CD4-positive, CD25-positive, alpha-beta regulatory T cell (primary cell): ENCODE measurements at regions not wholly inside any gene's neighbourhood (a gene's known extent, or its start where the extent isn't known, plus 50 kb on each side); places are given as distances from the start of the nearest gene placed in this dataset.
A peak's percentile ranks its signal among the peaks of the same experiment; 100 is the strongest.
"Not testable (repeated sequence)": the region's sequence is repeated elsewhere in the genome, so short reads cannot be mapped to it uniquely, and the experiment has no call there.

Experiments
- ATAC-seq, 2 donors: fragments of 150-1000 bp; cut with Tn5 transposase; one replicate each; pipeline ENCODE4 v1.10.0; 2021; ENCODE audit warnings: low read depth in 2 of 2, moderate number of reproducible peaks in 2 of 2, moderate library complexity in 1 of 2
- DNase-seq, 3 donors: peaks; one replicate each; pipeline versions ENCODE4 v3.0.0 to v3.0.0-alpha.2; 2012 to 2022; ENCODE audit warnings: mixed read lengths in 1 of 3
- H3K27ac ChIP-seq: one replicate; pipeline ENCODE4 v1.7.0; 2013; ENCODE audit warnings: mild to moderate bottlenecking, low read length; ENCODE audit not compliant: insufficient read depth, poor library complexity, severe bottlenecking
- H3K27me3 ChIP-seq: one replicate; pipeline ENCODE4 v1.7.0; 2013; ENCODE audit warnings: low read length; ENCODE audit not compliant: control insufficient read depth, insufficient read depth
- H3K36me3 ChIP-seq: one replicate; pipeline ENCODE4 v1.7.0; 2013; ENCODE audit warnings: mild to moderate bottlenecking, low read length, moderate library complexity; ENCODE audit not compliant: control insufficient read depth, insufficient read depth
- H3K4me1 ChIP-seq: 2 replicates; pipeline ENCODE4 v1.7.0; 2013; ENCODE audit warnings: mild to moderate bottlenecking, low read length; ENCODE audit not compliant: insufficient read depth, control insufficient read depth, poor library complexity, severe bottlenecking
- H3K4me3 ChIP-seq: one replicate; pipeline ENCODE4 v1.7.0; 2013; ENCODE audit warnings: low read depth, mild to moderate bottlenecking, low read length, moderate library complexity
- H3K9me3 ChIP-seq, 2 experiments: 1 replicate in 1 of 2; 2 replicates in 1 of 2; pipeline ENCODE4 v1.7.0; 2013; ENCODE audit warnings: low read length in 2 of 2, mild to moderate bottlenecking in 1 of 2, moderate library complexity in 1 of 2; ENCODE audit not compliant: control insufficient read depth in 2 of 2
- H3K27ac Mint-ChIP-seq, 3 donors: one replicate each; pipeline ENCODE4 v1.8.0; 2020 to 2022; ENCODE audit warnings: mild to moderate bottlenecking in 3 of 3, mixed read lengths in 3 of 3, moderate library complexity in 2 of 3
- H3K27me3 Mint-ChIP-seq: one replicate; pipeline ENCODE4 v1.8.0; 2022; ENCODE audit warnings: mild to moderate bottlenecking, mixed read lengths
- H3K36me3 Mint-ChIP-seq: one replicate; pipeline ENCODE4 v1.8.0; 2020; ENCODE audit warnings: mixed read lengths
- H3K4me1 Mint-ChIP-seq, 4 donors: one replicate each; pipeline ENCODE4 v1.8.0; 2020 to 2022; ENCODE audit warnings: mixed read lengths in 4 of 4, mild to moderate bottlenecking in 1 of 4
- H3K4me3 Mint-ChIP-seq, 4 donors: one replicate each; pipeline ENCODE4 v1.8.0; 2020 to 2022; ENCODE audit warnings: mild to moderate bottlenecking in 4 of 4, mixed read lengths in 4 of 4, moderate library complexity in 3 of 4
- H3K9me3 Mint-ChIP-seq, 7 donors: one replicate each; pipeline ENCODE4 v1.8.0; 2020 to 2022; ENCODE audit warnings: mixed read lengths in 7 of 7, mild to moderate bottlenecking in 3 of 7, moderate library complexity in 2 of 7

DNA sequence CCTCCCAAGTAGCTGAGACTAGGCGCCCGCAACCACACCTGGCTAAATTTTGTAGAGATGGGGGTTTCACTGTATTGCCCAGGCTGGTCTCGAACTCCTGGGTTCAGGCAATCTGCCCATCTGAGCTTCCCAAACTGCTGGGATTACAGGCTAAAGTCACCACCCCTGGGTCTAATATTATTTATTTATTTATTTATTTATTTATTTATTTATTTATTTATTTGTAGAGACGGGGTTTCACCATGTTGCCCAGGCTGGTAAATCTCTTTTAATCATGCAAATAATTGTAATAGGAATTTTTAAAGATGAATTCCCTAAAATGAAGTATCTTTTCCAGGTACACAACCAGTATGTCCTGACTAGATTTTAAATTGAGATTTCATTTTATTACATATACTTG, 761.8 kb downstream of the TRAM1L1 start:
- Histone ChIP-seq H3K36me3 (no peaks in the 10 kb centered on the region), H3K27me3 (no peaks in the 10 kb centered on the region)
- no peaks in the 10 kb centered on the region for H3K27me3 Mint-ChIP-seq

DNA sequence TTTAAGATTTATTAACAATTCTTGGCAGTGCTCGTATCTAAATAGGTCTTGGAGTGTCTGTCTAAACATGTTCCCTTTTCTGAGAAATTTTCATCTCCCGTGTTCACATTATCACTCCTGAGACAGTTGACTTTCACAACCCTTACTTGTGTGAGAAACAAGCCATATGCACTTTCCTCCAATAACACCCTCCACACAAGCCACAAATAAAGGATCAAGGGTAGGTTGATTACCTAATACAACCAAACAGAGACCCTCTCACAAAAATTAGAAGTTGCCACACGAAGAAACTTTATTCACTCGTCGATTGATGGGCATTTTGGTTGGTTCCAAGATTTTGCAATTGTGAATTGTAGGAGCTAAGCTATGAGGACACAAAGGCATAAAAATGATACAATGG, 763.9 kb downstream of the TRAM1L1 start:
- Histone ChIP-seq H3K9me3 (no peaks in the 10 kb centered on the region), H3K4me1 (no peaks in the 10 kb centered on the region), H3K27ac (no peak overlapping the region), H3K36me3 (no peaks in the 10 kb centered on the region), H3K27me3 (no peaks in the 10 kb centered on the region), H3K4me3 (no peak overlapping the region)
- Mint-ChIP-seq H3K4me1 (no peaks in the 10 kb centered on the region), H3K9me3 (peaks cover 0 to 5% (median 0%) of the 10 kb centered on the region in 7 donors), H3K27ac (no peak overlapping the region), H3K27me3 (no peaks in the 10 kb centered on the region), H3K36me3 (no peaks in the 10 kb centered on the region), H3K4me3 (peak overlapping the region in 1 of 4 donors; percentile 4)
- DNase-seq (no peak), ATAC-seq (no peak)

More for the DNA sequence above, 761.8 kb downstream of the TRAM1L1 start:
- Mint-ChIP-seq H3K4me1 (no peaks in the 10 kb centered on the region), H3K36me3 (no peaks in the 10 kb centered on the region), H3K9me3 (peaks cover 0 to 5% (median 0%) of the 10 kb centered on the region in 7 donors), H3K4me3 (no peak overlapping the region), H3K27ac (no peak overlapping the region)
- Histone ChIP-seq H3K4me3 (no peak overlapping the region), H3K27ac (no peak overlapping the region), H3K9me3 (no peaks in the 10 kb centered on the region), H3K4me1 (no peaks in the 10 kb centered on the region)
- DNase-seq = no peak
- ATAC-seq = no peak

DNA sequence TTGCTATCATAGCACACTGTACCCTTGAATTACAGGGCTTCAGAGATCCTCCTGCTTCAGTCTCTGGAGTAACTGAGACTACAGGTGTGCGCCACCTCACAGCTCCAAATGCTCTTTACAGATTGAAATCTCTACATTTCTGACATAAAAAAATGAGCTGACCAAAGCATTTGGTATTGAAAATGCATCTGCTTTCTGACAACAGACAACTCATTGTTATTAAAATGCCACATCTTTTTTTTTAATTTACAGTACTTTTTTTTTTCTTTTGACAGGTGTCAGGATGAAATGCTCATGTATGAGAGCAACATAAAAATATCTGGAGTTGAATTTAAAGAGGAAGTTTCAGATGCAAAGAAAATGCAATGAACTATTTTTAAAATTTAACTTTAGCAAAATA, 764.5 kb downstream of the TRAM1L1 start:
- no peaks in the 10 kb centered on the region for H3K27me3 ChIP-seq
- no peaks in the 10 kb centered on the region for H3K36me3 ChIP-seq
- no peaks in the 10 kb centered on the region for H3K27me3 Mint-ChIP-seq
- H3K4me1 Mint-ChIP-seq = no peaks in the 10 kb centered on the region
- no peaks in the 10 kb centered on the region for H3K9me3 ChIP-seq
- no peak overlapping the region for H3K4me3 Mint-ChIP-seq
- peaks cover 0 to 5% (median 0%) of the 10 kb centered on the region in 7 donors for H3K9me3 Mint-ChIP-seq
- ATAC-seq (no peak), DNase-seq (no peak)
- no peak overlapping the region for H3K4me3 ChIP-seq
- H3K27ac Mint-ChIP-seq = no peak overlapping the region
- H3K4me1 ChIP-seq = no peaks in the 10 kb centered on the region
- no peak overlapping the region for H3K27ac ChIP-seq
- H3K36me3 Mint-ChIP-seq = no peaks in the 10 kb centered on the region

DNA sequence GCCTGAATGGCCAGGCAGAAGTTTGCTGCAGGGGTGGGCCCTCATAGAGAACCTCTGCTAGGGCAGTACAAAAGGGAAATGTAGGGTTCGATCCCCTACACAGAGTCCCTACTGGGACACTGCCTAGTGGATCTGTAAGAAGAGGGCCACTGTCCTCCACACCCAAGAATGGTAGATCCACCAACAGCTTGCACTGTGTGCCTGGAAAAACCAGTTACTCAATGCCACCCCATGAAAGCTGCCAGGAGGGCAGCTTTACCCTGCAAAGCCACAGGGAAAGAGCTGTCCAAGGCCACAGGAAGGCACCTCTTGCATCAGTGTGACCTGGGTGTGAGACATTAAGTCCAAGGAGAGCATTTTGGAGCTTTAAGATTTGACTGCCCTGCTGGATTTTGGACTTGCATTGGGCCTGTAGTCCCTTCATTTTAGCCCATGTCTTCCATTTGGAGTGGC, 781.6 kb downstream of the TRAM1L1 start:
- Histone ChIP-seq H3K4me3 (no peak overlapping the region), H3K36me3 (no peaks in the 10 kb centered on the region), H3K27me3 (no peaks in the 10 kb centered on the region), H3K27ac (no peak overlapping the region), H3K9me3 (no peaks in the 10 kb centered on the region), H3K4me1 (no peaks in the 10 kb centered on the region)
- Mint-ChIP-seq H3K9me3 (peaks cover 0 to 6% (median 0%) of the 10 kb centered on the region in 7 donors), H3K27me3 (no peaks in the 10 kb centered on the region), H3K36me3 (no peaks in the 10 kb centered on the region), H3K27ac (no peak overlapping the region), H3K4me1 (no peaks in the 10 kb centered on the region), H3K4me3 (no peak overlapping the region)
- DNase-seq (no peak), ATAC-seq (no peak)

DNA sequence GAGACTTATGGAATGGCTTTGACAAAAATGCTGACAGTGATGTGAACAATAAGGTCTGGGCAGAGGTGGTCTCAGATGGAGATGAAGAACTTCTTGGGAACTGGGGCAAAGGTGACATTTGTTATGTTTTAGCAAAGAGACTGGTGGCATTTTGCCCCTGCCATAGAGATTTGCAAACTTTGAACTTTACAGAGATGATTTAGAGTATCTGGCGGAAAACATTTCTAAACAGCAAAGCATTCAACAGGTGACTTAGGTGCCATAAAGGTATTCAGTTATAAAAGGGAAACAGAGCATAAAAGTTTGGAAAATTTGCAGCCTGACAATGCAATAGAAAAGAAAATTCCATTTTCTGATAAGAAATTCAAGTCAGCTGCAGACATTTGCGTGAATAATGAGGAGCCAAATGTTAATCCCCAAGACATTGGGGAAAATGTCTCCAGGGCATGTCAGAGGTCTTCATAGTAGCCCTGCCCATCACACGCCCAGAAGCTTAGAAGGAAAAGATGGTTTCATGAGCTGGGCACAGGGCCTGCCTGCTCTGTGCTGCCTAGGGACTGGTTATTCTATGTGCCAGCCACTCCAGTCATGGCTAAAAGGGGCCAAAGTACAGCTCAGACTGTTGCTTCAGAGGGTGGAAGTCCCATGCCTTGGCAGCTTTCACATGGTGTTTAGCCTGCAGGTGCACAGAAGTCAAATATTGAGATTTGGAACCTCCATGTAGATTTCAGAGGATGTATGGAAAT, 782.2 kb downstream of the TRAM1L1 start:
- no peak overlapping the region for H3K4me3 ChIP-seq
- no peaks in the 10 kb centered on the region for H3K27me3 Mint-ChIP-seq
- DNase-seq (no peak), ATAC-seq (no peak)
- H3K36me3 ChIP-seq = no peaks in the 10 kb centered on the region
- H3K9me3 Mint-ChIP-seq = peaks cover 0 to 6% (median 0%) of the 10 kb centered on the region in 7 donors
- no peaks in the 10 kb centered on the region for H3K36me3 Mint-ChIP-seq
- no peaks in the 10 kb centered on the region for H3K9me3 ChIP-seq
- H3K4me3 Mint-ChIP-seq = no peak overlapping the region
- H3K27ac Mint-ChIP-seq = no peak overlapping the region
- H3K4me1 ChIP-seq = no peaks in the 10 kb centered on the region
- no peaks in the 10 kb centered on the region for H3K4me1 Mint-ChIP-seq
- no peak overlapping the region for H3K27ac ChIP-seq
- H3K27me3 ChIP-seq = no peaks in the 10 kb centered on the region

DNA sequence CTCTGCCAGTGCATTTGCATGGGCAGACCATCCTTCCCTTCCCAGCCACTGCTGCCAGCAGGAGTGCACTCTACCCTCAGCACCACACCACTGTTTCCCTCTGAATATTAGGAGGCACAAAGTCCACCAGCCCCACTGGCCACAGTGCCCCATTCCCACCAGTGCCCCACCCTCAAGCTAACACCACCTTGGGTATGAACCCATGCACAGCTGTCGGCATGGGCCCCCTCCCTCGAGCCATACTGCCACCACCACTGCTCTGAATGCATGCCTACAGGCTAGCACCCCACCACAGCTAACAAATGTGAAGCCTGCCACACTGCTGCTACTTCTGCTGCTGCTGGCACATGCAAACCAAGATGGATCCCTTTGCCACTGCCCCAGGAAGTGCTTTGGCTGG, 810.4 kb downstream of the TRAM1L1 start:
- Mint-ChIP-seq H3K36me3 (no peaks in the 10 kb centered on the region), H3K9me3 (peaks cover 3 to 12% (median 7%) of the 10 kb centered on the region in 7 donors), H3K27me3 (no peaks in the 10 kb centered on the region), H3K27ac (no peak overlapping the region), H3K4me1 (no peaks in the 10 kb centered on the region), H3K4me3 (no peak overlapping the region)
- no peaks in the 10 kb centered on the region for H3K27me3 ChIP-seq
- H3K9me3 ChIP-seq = peaks cover 2 to 8% of the 10 kb centered on the region in 2 experiments
- no peaks in the 10 kb centered on the region for H3K4me1 ChIP-seq
- no peaks in the 10 kb centered on the region for H3K36me3 ChIP-seq
- no peak overlapping the region for H3K27ac ChIP-seq
- H3K4me3 ChIP-seq = no peak overlapping the region
- DNase-seq = no peak
- no peak for ATAC-seq

DNA sequence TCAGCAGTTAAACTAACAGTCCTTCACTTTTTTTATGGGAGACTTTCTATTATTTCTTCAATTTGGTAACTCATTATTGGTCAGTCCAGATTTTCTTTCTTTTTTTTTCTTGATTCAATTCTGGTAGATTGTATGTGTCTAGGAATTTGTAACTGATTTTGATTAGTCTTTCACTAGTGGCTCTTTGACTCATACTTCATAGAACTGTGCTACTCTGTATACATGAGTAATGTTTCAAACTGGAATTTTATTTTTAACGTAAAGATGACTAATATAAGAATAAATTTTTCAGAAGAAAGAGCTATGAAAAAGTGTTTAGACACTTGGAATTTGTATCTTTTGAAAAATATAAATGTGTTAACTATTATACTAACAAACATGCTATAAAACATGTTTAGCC, 813.0 kb downstream of the TRAM1L1 start:
- Histone ChIP-seq H3K4me1 (no peaks in the 10 kb centered on the region), H3K27ac (no peak overlapping the region), H3K9me3 (peaks cover 2 to 8% of the 10 kb centered on the region in 2 experiments), H3K4me3 (no peak overlapping the region), H3K36me3 (no peaks in the 10 kb centered on the region), H3K27me3 (no peaks in the 10 kb centered on the region)
- H3K4me1 Mint-ChIP-seq = no peaks in the 10 kb centered on the region
- H3K27ac Mint-ChIP-seq = no peak overlapping the region
- H3K27me3 Mint-ChIP-seq = no peaks in the 10 kb centered on the region
- H3K9me3 Mint-ChIP-seq = peaks cover 0 to 7% (median 5%) of the 10 kb centered on the region in 7 donors
- DNase-seq = no peak
- no peak overlapping the region for H3K4me3 Mint-ChIP-seq
- H3K36me3 Mint-ChIP-seq = no peaks in the 10 kb centered on the region
- no peak for ATAC-seq

DNA sequence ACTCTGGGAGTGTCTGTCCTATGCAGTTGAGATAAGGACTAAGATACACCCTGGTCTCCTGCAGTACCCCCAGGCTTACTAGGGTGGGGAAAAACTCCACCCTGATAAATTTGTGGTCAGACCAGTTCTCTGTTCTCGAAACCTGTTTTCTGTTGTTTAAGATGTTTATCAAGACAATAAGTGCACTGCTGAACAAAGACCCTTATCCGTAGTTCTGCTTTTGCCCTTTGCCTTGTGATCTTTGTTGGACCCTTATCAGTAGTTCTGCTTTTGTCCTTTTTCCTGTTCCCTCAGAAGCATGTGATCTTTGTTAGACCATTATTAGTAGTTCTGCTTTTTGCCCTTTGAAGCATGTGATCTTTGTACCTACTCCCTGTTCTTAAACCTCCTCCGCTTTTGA, 824.4 kb downstream of the TRAM1L1 start:
- H3K9me3 ChIP-seq = peaks cover 5 to 17% of the 10 kb centered on the region in 2 experiments
- not testable (repeated sequence) for H3K27ac Mint-ChIP-seq, H3K36me3 ChIP-seq, H3K4me3 Mint-ChIP-seq, H3K36me3 Mint-ChIP-seq, ATAC-seq, H3K4me1 ChIP-seq, DNase-seq, H3K27me3 ChIP-seq, H3K4me3 ChIP-seq, H3K27ac ChIP-seq, H3K4me1 Mint-ChIP-seq, H3K27me3 Mint-ChIP-seq
- H3K9me3 Mint-ChIP-seq = peaks cover 0 to 21% (median 6%) of the 10 kb centered on the region in 7 donors
